ENCODE measurements at regions not wholly inside any gene's neighbourhood (a gene's known extent, or its start where the extent isn't known, plus 50 kb on each side); places are given as distances from the start of the nearest gene placed in this dataset.

DNA sequence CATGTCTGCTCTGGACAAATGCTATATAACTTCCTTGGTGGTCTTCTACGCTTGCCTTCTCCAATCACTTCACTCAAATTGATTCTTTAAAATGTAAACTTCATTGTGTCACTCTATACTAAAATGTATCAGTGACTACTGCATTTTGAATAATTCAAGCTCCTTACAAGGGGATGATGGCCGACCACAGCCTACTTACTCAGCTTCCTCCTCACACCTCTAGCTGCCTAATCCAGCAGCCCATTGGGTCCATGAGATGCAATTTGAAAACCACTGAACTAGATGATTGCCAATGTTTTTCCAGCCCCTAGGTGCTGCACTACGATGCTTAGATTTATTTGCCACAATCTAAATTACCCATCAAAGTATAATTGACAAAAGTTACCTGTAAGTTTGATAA lies 120.7 kb downstream of the CTAGE1 start:
- no peak for DNase-seq
- WGBS, 2 donors = 89 to 95% methylated on average over 3 of the region's 3 CpGs
- ATAC-seq (ENCODE audit: insufficient read depth, low FRiP score) = no peak

DNA sequence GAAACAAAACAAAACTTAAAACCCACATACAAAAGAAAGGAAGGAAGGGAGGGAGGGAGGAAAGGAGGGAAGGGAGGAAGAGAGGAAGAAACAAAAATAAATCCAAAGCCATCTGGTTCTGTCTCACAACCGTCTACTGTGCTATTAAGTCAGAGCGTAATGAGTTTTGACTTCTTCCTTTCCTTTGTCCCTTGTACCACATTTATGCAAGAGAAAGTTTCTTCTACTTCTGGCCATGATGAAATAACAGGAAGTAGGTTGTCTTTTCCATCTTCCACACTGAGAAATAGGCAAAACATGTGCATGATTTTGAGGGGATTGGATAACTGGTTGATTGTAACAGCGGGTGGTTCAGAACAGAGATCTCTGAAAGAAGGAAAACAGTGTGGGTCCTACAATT lies 121.4 kb downstream of the CTAGE1 start:
- no peaks in the 10 kb centered on the region for H3K27me3 ChIP-seq (ENCODE audit: control insufficient read depth in 3 of 3, insufficient read depth in 3 of 3, low read length in 2 of 3)
- DNase-seq = no peak
- H3K9ac ChIP-seq (ENCODE audit: insufficient read depth in 1 of 2, low read length in 2 of 2) = no peak overlapping the region
- no peaks in the 10 kb centered on the region for H3K9me3 ChIP-seq (ENCODE audit: control insufficient read depth in 4 of 4, insufficient read depth in 3 of 4, low read length in 3 of 4)
- H3K4me1 ChIP-seq (ENCODE audit: control insufficient read depth in 5 of 5, insufficient read depth in 5 of 5, low read length in 5 of 5) = peaks cover 0 to 3% (median under 1%) of the 10 kb centered on the region in 5 donors
- 59 to 60% methylated on average over 3 of the region's 3 CpGs for WGBS, 2 donors
- TF ChIP-seq, protein P1, sequence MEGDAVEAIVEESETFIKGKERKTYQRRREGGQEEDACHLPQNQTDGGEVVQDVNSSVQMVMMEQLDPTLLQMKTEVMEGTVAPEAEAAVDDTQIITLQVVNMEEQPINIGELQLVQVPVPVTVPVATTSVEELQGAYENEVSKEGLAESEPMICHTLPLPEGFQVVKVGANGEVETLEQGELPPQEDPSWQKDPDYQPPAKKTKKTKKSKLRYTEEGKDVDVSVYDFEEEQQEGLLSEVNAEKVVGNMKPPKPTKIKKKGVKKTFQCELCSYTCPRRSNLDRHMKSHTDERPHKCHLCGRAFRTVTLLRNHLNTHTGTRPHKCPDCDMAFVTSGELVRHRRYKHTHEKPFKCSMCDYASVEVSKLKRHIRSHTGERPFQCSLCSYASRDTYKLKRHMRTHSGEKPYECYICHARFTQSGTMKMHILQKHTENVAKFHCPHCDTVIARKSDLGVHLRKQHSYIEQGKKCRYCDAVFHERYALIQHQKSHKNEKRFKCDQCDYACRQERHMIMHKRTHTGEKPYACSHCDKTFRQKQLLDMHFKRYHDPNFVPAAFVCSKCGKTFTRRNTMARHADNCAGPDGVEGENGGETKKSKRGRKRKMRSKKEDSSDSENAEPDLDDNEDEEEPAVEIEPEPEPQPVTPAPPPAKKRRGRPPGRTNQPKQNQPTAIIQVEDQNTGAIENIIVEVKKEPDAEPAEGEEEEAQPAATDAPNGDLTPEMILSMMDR (IDR thresholded peaks at IDR 0.05; ENCODE audit: control extremely low read depth, extremely low read depth) = no peak
- no peak for ATAC-seq (ENCODE audit: insufficient read depth, low FRiP score)
- no peak overlapping the region for H3K4me3 ChIP-seq
- no peaks in the 10 kb centered on the region for H3K36me3 ChIP-seq (ENCODE audit: control insufficient read depth in 4 of 4, insufficient read depth in 4 of 4, low read length in 4 of 4)
- H3K27ac ChIP-seq (ENCODE audit: low read depth in 1 of 2, low read length in 1 of 2) = no peak overlapping the region

More for the DNA sequence above, 120.7 kb downstream of the CTAGE1 start:
- no peaks in the 10 kb centered on the region for H3K9me3 ChIP-seq (ENCODE audit: control insufficient read depth in 4 of 4, insufficient read depth in 3 of 4, low read length in 3 of 4)
- no peak overlapping the region for H3K4me3 ChIP-seq
- peaks cover 0 to 10% (median 7%) of the 10 kb centered on the region in 5 donors for H3K4me1 ChIP-seq (ENCODE audit: control insufficient read depth in 5 of 5, insufficient read depth in 5 of 5, low read length in 5 of 5)
- no peak overlapping the region for H3K9ac ChIP-seq (ENCODE audit: insufficient read depth in 1 of 2, low read length in 2 of 2)
- no peaks in the 10 kb centered on the region for H3K36me3 ChIP-seq (ENCODE audit: control insufficient read depth in 4 of 4, insufficient read depth in 4 of 4, low read length in 4 of 4)
- H3K27me3 ChIP-seq (ENCODE audit: control insufficient read depth in 3 of 3, insufficient read depth in 3 of 3, low read length in 2 of 3) = no peaks in the 10 kb centered on the region
- H3K27ac ChIP-seq (ENCODE audit: low read depth in 1 of 2, low read length in 1 of 2) = no peak overlapping the region
- TF ChIP-seq, protein P1 (IDR thresholded peaks at IDR 0.05; ENCODE audit: control extremely low read depth, extremely low read depth) = no peak

DNA sequence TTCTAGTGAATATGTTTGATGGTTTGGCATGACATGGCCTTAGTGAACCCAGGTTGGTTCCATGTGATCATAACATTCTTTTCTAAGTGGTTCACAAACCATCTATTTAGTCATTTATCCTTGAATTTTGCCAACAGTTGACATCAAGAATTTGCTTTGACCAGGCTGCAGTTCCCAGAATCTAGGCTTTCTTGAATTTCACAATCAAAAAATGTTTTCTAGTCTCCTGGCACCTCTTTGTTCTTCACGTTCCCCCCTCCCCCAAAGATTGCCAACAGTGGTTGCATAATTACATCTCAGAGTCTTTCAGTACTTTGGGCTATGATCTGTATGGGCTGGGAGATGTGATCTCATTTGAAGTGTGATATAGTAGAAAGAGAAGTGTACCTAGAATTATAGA lies 124.0 kb downstream of the GATA6 start:
- no peaks in the 10 kb centered on the region for H3K36me3 ChIP-seq (ENCODE audit: control insufficient read depth in 4 of 4, insufficient read depth in 4 of 4, low read length in 4 of 4)
- ATAC-seq (ENCODE audit: insufficient read depth, low FRiP score) = no peak

More for the DNA sequence above, 124.0 kb downstream of the GATA6 start:
- H3K4me3 ChIP-seq = no peak overlapping the region
- H3K4me1 ChIP-seq (ENCODE audit: control insufficient read depth in 5 of 5, insufficient read depth in 5 of 5, low read length in 5 of 5) = peaks cover 0 to 3% (median 0%) of the 10 kb centered on the region in 5 donors
- H3K27me3 ChIP-seq (ENCODE audit: control insufficient read depth in 3 of 3, insufficient read depth in 3 of 3, low read length in 2 of 3) = no peaks in the 10 kb centered on the region
- no peak overlapping the region for H3K9ac ChIP-seq (ENCODE audit: insufficient read depth in 1 of 2, low read length in 2 of 2)
- TF ChIP-seq, protein P1 (IDR thresholded peaks at IDR 0.05; ENCODE audit: control extremely low read depth, extremely low read depth) = no peak
- H3K27ac ChIP-seq (ENCODE audit: low read depth in 1 of 2, low read length in 1 of 2) = no peak overlapping the region
- no peaks in the 10 kb centered on the region for H3K9me3 ChIP-seq (ENCODE audit: control insufficient read depth in 4 of 4, insufficient read depth in 3 of 4, low read length in 3 of 4)
- DNase-seq = no peak
- WGBS, 2 donors = 21 to 31% methylated on average over 1 of the region's 1 CpG
